Caco-2 (cell line): ENCODE measurements at regions not wholly inside any gene's neighbourhood (a gene's known extent, or its start where the extent isn't known, plus 50 kb on each side); places are given as distances from the start of the nearest gene placed in this dataset.

ENCODE experiments used
- BruUV-seq: library from RNA; stranded (reverse); fragments of 400-500 nt; replicated peaks from 2 replicates; lab custom pipeline; 2021; lab: Mats Ljungman, UMichigan
- CTCF ChIA-PET: fragments of 300-600 bp; sonication (Branson Sonifier 250); formaldehyde crosslinking; loops from one replicate; lab custom pipeline; 2022; ENCODE audit warnings: antibody characterized with exemption; lab: Charles Lee
- POLR2A ChIA-PET: fragments of 300-600 bp; sonication (Branson Sonifier 250); formaldehyde crosslinking; loops from one replicate; lab custom pipeline; 2022; ENCODE audit warnings: antibody characterized with exemption; lab: Charles Lee
- DNase-seq, 2 experiments: peaks; one replicate each; pipeline versions ENCODE4 v3.0.0 to v3.0.0-alpha.2; 2020 to 2022
- H3K27me3 ChIP-seq: replicated peaks from 2 replicates; pipeline ENCODE4 v1.6.0; 2011; ENCODE audit warnings: low read length; ENCODE audit not compliant: control insufficient read depth, insufficient read depth
- H3K36me3 ChIP-seq: 2 replicates; pipeline ENCODE4 v1.5.1; 2011; ENCODE audit warnings: low read length; ENCODE audit not compliant: control insufficient read depth, insufficient read depth
- H3K4me1 ChIP-seq: fragments of 250-450 bp; sonication (Bioruptor Pico); 2 replicates; pipeline ENCODE4 v1.5.1; 2020; ENCODE audit warnings: mild to moderate bottlenecking
- H3K4me3 ChIP-seq: 2 replicates; pipeline ENCODE4 v1.5.1; 2011; ENCODE audit warnings: low read depth, mild to moderate bottlenecking, control low read depth, low read length
- H3K9me3 ChIP-seq: fragments of 250-450 bp; sonication (Bioruptor Pico); 2 replicates; pipeline ENCODE4 v1.5.1; 2020; ENCODE audit warnings: mild to moderate bottlenecking, moderate library complexity
- H3K27ac Mint-ChIP-seq: one replicate; pipeline ENCODE4 v1.8.0; 2022; ENCODE audit warnings: mixed read lengths; ENCODE audit not compliant: unreplicated experiment
- H3K27me3 Mint-ChIP-seq: one replicate; pipeline ENCODE4 v1.8.0; 2022; ENCODE audit warnings: mixed read lengths; ENCODE audit not compliant: insufficient read depth, unreplicated experiment
- H3K36me3 Mint-ChIP-seq: one replicate; pipeline ENCODE4 v1.8.0; 2022; ENCODE audit warnings: mild to moderate bottlenecking, mixed read lengths; ENCODE audit not compliant: insufficient read depth, unreplicated experiment
- H3K4me1 Mint-ChIP-seq: one replicate; pipeline ENCODE4 v1.8.0; 2022; ENCODE audit warnings: low read depth, mixed read lengths; ENCODE audit not compliant: unreplicated experiment
- H3K4me3 Mint-ChIP-seq: one replicate; pipeline ENCODE4 v1.8.0; 2022; ENCODE audit warnings: mild to moderate bottlenecking, moderate library complexity, mixed read lengths; ENCODE audit not compliant: unreplicated experiment
- H3K9me3 Mint-ChIP-seq: one replicate; pipeline ENCODE4 v1.8.0; 2022; ENCODE audit warnings: mixed read lengths; ENCODE audit not compliant: unreplicated experiment
- CTCF ChIP-seq, 2 experiments: fragments of 200-600 bp in 1 of 2; IDR thresholded peaks; 1 replicate in 1 of 2; 2 replicates in 1 of 2; pipeline versions ENCODE4 v1.5.1 to v1.8.0; 2011 to 2022; ENCODE audit warnings: antibody characterized with exemption in 1 of 2, control low read depth in 1 of 2, inconsistent platforms in 1 of 2, low read depth in 1 of 2, low read length in 1 of 2, mild to moderate bottlenecking in 1 of 2, moderate library complexity in 1 of 2; ENCODE audit not compliant: insufficient read depth in 1 of 2, severe bottlenecking in 1 of 2, unreplicated experiment in 1 of 2
- intact Hi-C: fragments of 100-400 bp; cut with micrococcal nuclease; formaldehyde crosslinking; loops from one replicate; pipeline ENCODE4 v1.10.0; 2022; ENCODE audit not compliant: unreplicated experiment

GRCh38 chr11:112520354-112520753 lies 259.7 kb upstream of the PLET1 start:
- CTCF ChIA-PET: no interaction called here
- H3K4me3 Mint-ChIP-seq: no peak overlapping the region

GRCh38 chr11:112522536-112522935 lies 261.9 kb upstream of the PLET1 start:
- Histone ChIP-seq H3K4me1 (no peaks in the 10 kb centered on the region), H3K36me3 (no peaks in the 10 kb centered on the region), H3K27me3 (no peaks in the 10 kb centered on the region; the same call in 1 of the 2 replicates), H3K9me3 (no peaks in the 10 kb centered on the region), H3K4me3 (no peak overlapping the region)
- DNase-seq: no peak
- Mint-ChIP-seq H3K27ac (no peak overlapping the region), H3K27me3 (peaks cover 25% of the 10 kb centered on the region), H3K36me3 (no peaks in the 10 kb centered on the region), H3K4me1 (no peaks in the 10 kb centered on the region), H3K4me3 (no peak overlapping the region), H3K9me3 (no peaks in the 10 kb centered on the region)
- ChIA-PET POLR2A (no interaction called here), CTCF (interaction anchor here (0.7 kb wide), 1 partner anchor 408 kb away, joined by 4 read pairs; no protein-coding TSS in a partner anchor)
- intact Hi-C loops: no loop called here
- no TSS peak for BruUV-seq
- TF ChIP-seq CTCF (IDR thresholded peaks at IDR 0.05; ENCODE audit: insufficient read depth in 1 of 2, low read depth in 1 of 2, low read length in 1 of 2, severe bottlenecking in 1 of 2, unreplicated experiment in 1 of 2): no peak

More at GRCh38 chr11:112520354-112520753, 259.7 kb upstream of the PLET1 start:
- intact Hi-C loops: no loop called here
- no peak overlapping the region for H3K27ac Mint-ChIP-seq
- H3K27me3 Mint-ChIP-seq: peaks cover 11% of the 10 kb centered on the region
- H3K9me3 ChIP-seq: no peaks in the 10 kb centered on the region
- H3K4me1 ChIP-seq: no peaks in the 10 kb centered on the region
- BruUV-seq: no TSS peak
- TF ChIP-seq CTCF (IDR thresholded peaks at IDR 0.05; ENCODE audit: insufficient read depth in 1 of 2, low read depth in 1 of 2, low read length in 1 of 2, severe bottlenecking in 1 of 2, unreplicated experiment in 1 of 2): no peak
- POLR2A ChIA-PET: no interaction called here
- H3K36me3 Mint-ChIP-seq: no peaks in the 10 kb centered on the region
- H3K4me3 ChIP-seq: no peak overlapping the region
- H3K36me3 ChIP-seq: no peaks in the 10 kb centered on the region
- no peaks in the 10 kb centered on the region; the same call in 1 of the 2 replicates for H3K27me3 ChIP-seq
- DNase-seq: no peak
- no peaks in the 10 kb centered on the region for H3K4me1 Mint-ChIP-seq
- H3K9me3 Mint-ChIP-seq: no peaks in the 10 kb centered on the region

- Mint-ChIP-seq H3K4me3 (no peak overlapping the region), H3K4me1 (no peaks in the 10 kb centered on the region), H3K27me3 (peaks cover 28% of the 10 kb centered on the region), H3K27ac (no peak overlapping the region), H3K9me3 (no peaks in the 10 kb centered on the region), H3K36me3 (no peaks in the 10 kb centered on the region)
- ChIA-PET POLR2A (no interaction called here), CTCF (no interaction called here)
- no peaks in the 10 kb centered on the region; the same call in 1 of the 2 replicates for H3K27me3 ChIP-seq
- H3K36me3 ChIP-seq: no peaks in the 10 kb centered on the region
- H3K9me3 ChIP-seq: no peaks in the 10 kb centered on the region
- intact Hi-C loops: no loop called here
- no TSS peak for BruUV-seq
- no peak overlapping the region for H3K4me3 ChIP-seq
- TF ChIP-seq CTCF (IDR thresholded peaks at IDR 0.05; ENCODE audit: insufficient read depth in 1 of 2, low read depth in 1 of 2, low read length in 1 of 2, severe bottlenecking in 1 of 2, unreplicated experiment in 1 of 2): no peak
- no peak for DNase-seq
- no peaks in the 10 kb centered on the region for H3K4me1 ChIP-seq
Observed at GRCh38 chr11:112523031-112523430, 262.4 kb upstream of the PLET1 start.
